Fibroblast of villous mesenchyme (primary cell): ENCODE measurements at regions not wholly inside any gene's neighbourhood (a gene's known extent, or its start where the extent isn't known, plus 50 kb on each side); places are given as distances from the start of the nearest gene placed in this dataset.
"Not testable (repeated sequence)": the region's sequence is repeated elsewhere in the genome, so short reads cannot be mapped to it uniquely, and the experiment has no call there.

ENCODE experiments used
- DNase-seq: peaks from one replicate; pipeline ENCODE4 v3.0.0-alpha.2; 2010; ENCODE audit warnings: low read depth
- H3K4me3 ChIP-seq: 2 replicates; pipeline ENCODE4 v1.5.1; 2011; ENCODE audit warnings: low read depth, mild to moderate bottlenecking, low read length
- TF ChIP-seq, protein P1 (sequence below): IDR thresholded peaks from 2 replicates; pipeline ENCODE4 v1.5.1; 2012; ENCODE audit warnings: low read depth, mild to moderate bottlenecking, low read length; ENCODE audit not compliant: insufficient read depth

- TF ChIP-seq, protein P1, sequence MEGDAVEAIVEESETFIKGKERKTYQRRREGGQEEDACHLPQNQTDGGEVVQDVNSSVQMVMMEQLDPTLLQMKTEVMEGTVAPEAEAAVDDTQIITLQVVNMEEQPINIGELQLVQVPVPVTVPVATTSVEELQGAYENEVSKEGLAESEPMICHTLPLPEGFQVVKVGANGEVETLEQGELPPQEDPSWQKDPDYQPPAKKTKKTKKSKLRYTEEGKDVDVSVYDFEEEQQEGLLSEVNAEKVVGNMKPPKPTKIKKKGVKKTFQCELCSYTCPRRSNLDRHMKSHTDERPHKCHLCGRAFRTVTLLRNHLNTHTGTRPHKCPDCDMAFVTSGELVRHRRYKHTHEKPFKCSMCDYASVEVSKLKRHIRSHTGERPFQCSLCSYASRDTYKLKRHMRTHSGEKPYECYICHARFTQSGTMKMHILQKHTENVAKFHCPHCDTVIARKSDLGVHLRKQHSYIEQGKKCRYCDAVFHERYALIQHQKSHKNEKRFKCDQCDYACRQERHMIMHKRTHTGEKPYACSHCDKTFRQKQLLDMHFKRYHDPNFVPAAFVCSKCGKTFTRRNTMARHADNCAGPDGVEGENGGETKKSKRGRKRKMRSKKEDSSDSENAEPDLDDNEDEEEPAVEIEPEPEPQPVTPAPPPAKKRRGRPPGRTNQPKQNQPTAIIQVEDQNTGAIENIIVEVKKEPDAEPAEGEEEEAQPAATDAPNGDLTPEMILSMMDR = no peak
- DNase-seq = no peak
- no peak overlapping the region for H3K4me3 ChIP-seq
Observed at GRCh38 chr4:54596201-54596600, 61.6 kb upstream of the KIT start.

DNA sequence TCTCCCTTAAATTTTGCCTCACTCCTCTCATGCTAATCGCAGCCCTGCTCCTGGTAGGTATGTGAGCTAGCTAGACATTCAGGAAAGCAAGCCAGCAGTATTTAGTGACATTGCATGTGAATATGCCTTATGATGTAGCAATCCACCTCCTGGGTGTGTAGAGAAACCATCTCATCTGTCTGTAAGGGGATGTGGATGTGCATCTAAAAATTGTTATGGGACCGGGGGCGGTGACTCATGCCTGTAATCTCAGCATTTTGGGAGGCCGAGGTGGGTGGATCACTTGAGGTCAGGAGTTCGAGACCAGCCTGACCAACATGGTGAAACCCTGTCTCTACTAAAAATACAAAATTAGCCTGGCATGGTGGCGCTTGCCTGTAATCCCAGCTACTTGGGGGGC, 60.1 kb upstream of the KIT start:
- H3K4me3 ChIP-seq, DNase-seq: not testable (repeated sequence)

- not testable (repeated sequence) for DNase-seq, H3K4me3 ChIP-seq
Observed at GRCh38 chr4:54602175-54602574, 55.6 kb upstream of the KIT start.

GRCh38 chr4:54607067-54607466, 50.7 kb upstream of the KIT start:
- TF ChIP-seq, protein P1 = no peak
- no peak overlapping the region for H3K4me3 ChIP-seq
- DNase-seq = no peak

DNA sequence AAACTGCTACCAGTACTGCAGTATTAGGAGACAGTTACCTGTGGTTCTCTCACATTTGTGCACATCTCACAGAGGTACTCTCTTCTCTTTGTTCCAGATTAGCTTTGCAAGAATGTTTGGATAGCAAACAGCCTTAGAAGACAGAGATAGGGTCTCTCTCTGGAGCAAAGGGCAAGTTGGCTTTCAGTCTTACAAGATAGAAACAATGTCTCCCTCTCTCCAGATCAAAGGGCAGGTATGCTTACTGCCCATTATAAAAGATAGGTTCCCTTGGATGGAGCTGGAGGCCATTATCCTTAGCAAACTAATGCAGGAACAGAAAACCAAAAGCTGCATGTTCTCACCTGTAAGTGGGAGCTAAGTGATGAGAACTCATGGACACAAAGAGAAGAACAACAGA, 50.2 kb upstream of the KIT start:
- TF ChIP-seq, protein P1 = no peak
- no peak for DNase-seq
- no peak overlapping the region for H3K4me3 ChIP-seq
